K562 (cell line): ENCODE measurements at regions not wholly inside any gene's neighbourhood (a gene's known extent, or its start where the extent isn't known, plus 50 kb on each side); places are given as distances from the start of the nearest gene placed in this dataset.

Source experiments
- ATAC-seq: fragments of 200-7000 bp; cut with Tn5 transposase; 3 replicates; pipeline ENCODE4 v1.9.1; 2020; ENCODE audit warnings: moderate library complexity
- BruUV-seq: library from RNA; stranded (reverse); fragments of 400-500 nt; replicated peaks from 2 replicates; lab custom pipeline; 2021; lab: Mats Ljungman, UMichigan
- CTCF ChIA-PET: fragments of 300-600 bp; formaldehyde crosslinking; extraction: SDS; loops from one replicate; lab custom pipeline; 2021; ENCODE audit warnings: low intra/inter-chr PET ratio; lab: Yijun Ruan, JAX
- POLR2A ChIA-PET: fragments of 300-600, 350-650 bp; sonication (Branson Sonifier 250); formaldehyde crosslinking; extraction: SDS; loops from one replicate; lab custom pipeline; 2021; ENCODE audit warnings: antibody characterized with exemption, inconsistent platforms; lab: Yijun Ruan, JAX
- DNase-seq, 4 experiments: peaks; one replicate each; pipeline versions ENCODE4 v3.0.0 to v3.0.0-alpha.2; 2011 to 2018; ENCODE audit warnings: low spot score in 3 of 4, mixed read lengths in 3 of 4; ENCODE audit errors: extremely low read depth in 1 of 4
- FAIRE-seq: peaks from 2 replicates; lab custom pipeline; 2011; peaks lifted over from hg19 to GRCh38; lab: Jason Lieb, UNC
- H2AFZ ChIP-seq: 2 replicates; pipeline ENCODE4 v1.6.0; 2011; ENCODE audit warnings: low read depth, low read length, control low read depth, inconsistent platforms
- H3K27ac ChIP-seq: fragments of 200-600 bp; 3 replicates; pipeline ENCODE4 v1.8.0; 2011; ENCODE audit warnings: low read depth, mild to moderate bottlenecking, control low read depth, inconsistent platforms, low read length, moderate library complexity, mixed read lengths; ENCODE audit errors: extremely low read depth
- H3K27me3 ChIP-seq, 2 experiments: fragments of 300-600 bp in 1 of 2; 2 replicates in 1 of 2; 3 replicates in 1 of 2; pipeline versions ENCODE4 v1.6.0 to v1.8.0; 2011; ENCODE audit warnings: inconsistent platforms in 2 of 2, low read length in 2 of 2, mild to moderate bottlenecking in 1 of 2, mixed read lengths in 1 of 2, moderate library complexity in 1 of 2; ENCODE audit not compliant: control insufficient read depth in 2 of 2, insufficient read depth in 2 of 2
- H3K36me3 ChIP-seq: fragments of 300-600 bp; 3 replicates; pipeline ENCODE4 v1.8.0; 2011; ENCODE audit warnings: mild to moderate bottlenecking, low read length, inconsistent platforms; ENCODE audit not compliant: control insufficient read depth, insufficient read depth
- H3K4me1 ChIP-seq, 2 experiments: fragments of 200-600 bp in 1 of 2; replicated peaks in 1 of 2; 2 replicates in 1 of 2; 3 replicates in 1 of 2; pipeline versions ENCODE4 v1.5.1 to v1.8.0; 2011; ENCODE audit warnings: inconsistent platforms in 2 of 2, low read length in 2 of 2, mild to moderate bottlenecking in 1 of 2, mixed read lengths in 1 of 2, moderate library complexity in 1 of 2; ENCODE audit not compliant: control insufficient read depth in 2 of 2, insufficient read depth in 2 of 2
- H3K4me2 ChIP-seq: 2 replicates; pipeline ENCODE4 v1.6.1; 2011; ENCODE audit warnings: low read length, control low read depth, inconsistent platforms, mixed read lengths; ENCODE audit not compliant: insufficient read depth
- H3K4me3 ChIP-seq: fragments of 200-600 bp; sonication (generic), shearing (Covaris generic); 2 replicates; pipeline ENCODE4 v1.5.1; 2016; ENCODE audit warnings: control low read depth, inconsistent platforms
- H3K79me2 ChIP-seq: fragments of 200-600 bp; 3 replicates; pipeline ENCODE4 v1.8.0; 2011; ENCODE audit warnings: low read length, inconsistent platforms; ENCODE audit not compliant: control insufficient read depth, insufficient read depth
- H3K9ac ChIP-seq, 2 experiments: 2 replicates each; pipeline versions ENCODE4 v1.6.0 to v1.6.1; 2011; ENCODE audit warnings: low read depth in 2 of 2, low read length in 2 of 2, control low read depth in 1 of 2, inconsistent platforms in 1 of 2, mild to moderate bottlenecking in 1 of 2, mixed read lengths in 1 of 2; ENCODE audit not compliant: insufficient read depth in 1 of 2
- H3K9me1 ChIP-seq: one replicate; pipeline ENCODE4 v1.6.0; 2011; ENCODE audit warnings: inconsistent platforms, mild to moderate bottlenecking, low read length, moderate library complexity; ENCODE audit not compliant: control insufficient read depth, insufficient read depth
- H3K9me3 ChIP-seq: replicated peaks from 2 replicates; pipeline ENCODE4 v1.5.1; 2011; ENCODE audit warnings: low read depth, low read length, inconsistent platforms; ENCODE audit not compliant: control insufficient read depth, insufficient read depth
- H4K20me1 ChIP-seq: replicated peaks from 2 replicates; pipeline ENCODE4 v1.6.1; 2011; ENCODE audit warnings: low read length, inconsistent platforms, mixed read lengths; ENCODE audit not compliant: control insufficient read depth, insufficient read depth
- ATF6 ChIP-seq: sonication (generic); formaldehyde crosslinking; IDR thresholded peaks from 2 replicates; pipeline ENCODE4 v1.4.0; 2020; ENCODE audit warnings: mild to moderate bottlenecking, missing genetic modification reagents
- HNRNPK ChIP-seq: fragments of 200-400 bp; formaldehyde crosslinking; IDR thresholded peaks from one replicate; pipeline ENCODE4 v1.6.1; 2018; ENCODE audit warnings: mild to moderate bottlenecking, low read depth, low read length; ENCODE audit not compliant: poor library complexity, severe bottlenecking
- MITF ChIP-seq: IDR thresholded peaks from 2 replicates; pipeline ENCODE4 v1.6.1; 2014; ENCODE audit warnings: antibody characterized with exemption
- NFE2L1 ChIP-seq: fragments of 450-650 bp; IDR thresholded peaks from 2 replicates; pipeline ENCODE4 v1.6.1; 2016; ENCODE audit warnings: missing genetic modification characterization, low read depth, mild to moderate bottlenecking, missing compliant biosample characterization, moderate library complexity, borderline replicate concordance
- RBFOX2 ChIP-seq: fragments of 200-400 bp; formaldehyde crosslinking; IDR thresholded peaks from 2 replicates; pipeline ENCODE4 v1.6.1; 2017; ENCODE audit warnings: low read depth, mild to moderate bottlenecking, low read length, moderate library complexity
- ZNF316 ChIP-seq: fragments of 450-650 bp; IDR thresholded peaks from 2 replicates; pipeline ENCODE4 v1.6.1; 2016
- ZNF512 ChIP-seq: IDR thresholded peaks from 2 replicates; pipeline ENCODE4 v1.6.1; 2016; ENCODE audit warnings: missing genetic modification characterization, missing compliant biosample characterization
- in situ Hi-C: fragments of 300-500 bp; cut with MboI; formaldehyde crosslinking; loops from 4 replicates; pipeline ENCODE4 v1.15.0; 2018; ENCODE audit warnings: inconsistent platforms, mixed read lengths
- intact Hi-C: fragments of 100-400 bp; cut with micrococcal nuclease; formaldehyde crosslinking; loops from 2 replicates; pipeline ENCODE4 v1.14.2; 2022

GRCh38 chr19:30815889-30816580 lies 443.9 kb downstream of the ZNF536 start:
- CTCF ChIA-PET: no interaction called here
- TF ChIP-seq NFE2L1 (tag): no peak
- no peak for TF ChIP-seq RBFOX2
- TF ChIP-seq HNRNPK: no peak
- no peak for TF ChIP-seq MITF
- TF ChIP-seq ATF6 (CRISPR knock-in tag): no peak
- no peak for TF ChIP-seq ZNF316
- peak; percentile 61; the same call in 1 of the 2 replicates for TF ChIP-seq ZNF512 (tag)
- TF ChIP-seq, all 486 proteins: peak for 1
- no peak for FAIRE-seq
- no peak overlapping the region for H3K27ac ChIP-seq
- in situ Hi-C loops (no loop called here), intact Hi-C loops (no loop called here)
- no peaks in the 10 kb centered on the region for H3K4me1 ChIP-seq
- no peak overlapping the region for H3K4me3 ChIP-seq
- no peaks in the 10 kb centered on the region for H3K79me2 ChIP-seq
- ATAC-seq: no peak
- no TSS peak for BruUV-seq
- no peak overlapping the region for H3K4me2 ChIP-seq
- peaks cover 2 to 5% of the 10 kb centered on the region in 2 experiments; a peak in 2 of 5 replicates for H3K27me3 ChIP-seq
- no peaks in the 10 kb centered on the region for H3K36me3 ChIP-seq
- no peaks in the 10 kb centered on the region for H3K9me1 ChIP-seq
- no peak for DNase-seq
- POLR2A ChIA-PET: no interaction called here
- no peak overlapping the region for H2AFZ ChIP-seq
- H4K20me1 ChIP-seq: no peaks in the 10 kb centered on the region
- no peak overlapping the region for H3K9ac ChIP-seq
- no peaks in the 10 kb centered on the region for H3K9me3 ChIP-seq
